SK-N-SH (cell line): ENCODE measurements at regions not wholly inside any gene's neighbourhood (a gene's known extent, or its start where the extent isn't known, plus 50 kb on each side); places are given as distances from the start of the nearest gene placed in this dataset.

Source experiments
- CTCF ChIA-PET: fragments of 300-600, 350-600 bp; formaldehyde crosslinking; extraction: SDS; loops from one replicate; lab custom pipeline; 2021; lab: Yijun Ruan, JAX
- POLR2A ChIA-PET: fragments of 350-600 bp; sonication (Branson Sonifier 250); formaldehyde crosslinking; extraction: SDS; loops from one replicate; lab custom pipeline; 2020; ENCODE audit warnings: antibody characterized with exemption, inconsistent platforms; lab: Yijun Ruan, JAX
- DNase-seq: peaks from one replicate; pipeline ENCODE4 v3.0.0; 2012
- H2AFZ ChIP-seq: fragments of 200-600 bp; sonication (generic); 2 replicates; pipeline ENCODE4 v1.8.1; 2016; ENCODE audit warnings: antibody characterized with exemption, mild to moderate bottlenecking, low read depth
- H3F3A ChIP-seq: fragments of 200-600 bp; sonication (generic); replicated peaks from 2 replicates; pipeline ENCODE3; 2016; ENCODE audit warnings: antibody characterized with exemption, mild to moderate bottlenecking; ENCODE audit not compliant: insufficient read depth
- H3K27ac ChIP-seq, 2 experiments: fragments of 200-500 bp in 1 of 2; fragments of 200-600 bp in 1 of 2; sonication (Bioruptor generic) in 1 of 2; sonication (generic), shearing (Covaris generic) in 1 of 2; 2 replicates each; pipeline versions ENCODE4 v1.5.1 to v1.6.1; 2014 to 2016; ENCODE audit warnings: low read depth in 2 of 2, inconsistent platforms in 1 of 2, low read length in 1 of 2, mild to moderate bottlenecking in 1 of 2, mixed read lengths in 1 of 2
- H3K27me3 ChIP-seq: fragments of 200-600 bp; sonication (generic), shearing (Covaris generic); 2 replicates; pipeline ENCODE4 v1.6.1; 2016; ENCODE audit warnings: mixed run types; ENCODE audit not compliant: insufficient read depth
- H3K36me3 ChIP-seq, 2 experiments: fragments of 200-500 bp in 1 of 2; fragments of 200-600 bp in 1 of 2; sonication (Bioruptor generic) in 1 of 2; sonication (generic) in 1 of 2; replicated peaks in 1 of 2; 2 replicates each; pipeline versions ENCODE3 to v1.5.1; 2014 to 2016; ENCODE audit warnings: low read length in 1 of 2, mild to moderate bottlenecking in 1 of 2; ENCODE audit not compliant: insufficient read depth in 2 of 2, control insufficient read depth in 1 of 2
- H3K4me1 ChIP-seq, 2 experiments: fragments of 200-500 bp in 1 of 2; fragments of 200-600 bp in 1 of 2; sonication (Bioruptor generic) in 1 of 2; sonication (generic), shearing (Covaris generic) in 1 of 2; 2 replicates each; pipeline versions ENCODE4 v1.5.1 to v1.6.1; 2014 to 2016; ENCODE audit warnings: low read depth in 1 of 2, low read length in 1 of 2, mixed run types in 1 of 2; ENCODE audit not compliant: insufficient read depth in 2 of 2, control insufficient read depth in 1 of 2
- H3K4me2 ChIP-seq: fragments of 200-600 bp; sonication (generic), shearing (Covaris generic); 2 replicates; pipeline ENCODE4 v1.6.1; 2017; ENCODE audit warnings: mixed run types
- H3K4me3 ChIP-seq, 2 experiments: fragments of 200-500 bp in 1 of 2; fragments of 200-600 bp in 1 of 2; sonication (Bioruptor generic) in 1 of 2; sonication (generic), shearing (Covaris generic) in 1 of 2; 2 replicates each; pipeline versions ENCODE4 v1.5.1 to v1.8.1; 2014 to 2016; ENCODE audit warnings: low read depth in 2 of 2, inconsistent platforms in 1 of 2, low read length in 1 of 2, mild to moderate bottlenecking in 1 of 2, mixed read lengths in 1 of 2, moderate library complexity in 1 of 2
- H3K79me2 ChIP-seq: fragments of 200-600 bp; sonication (generic); 2 replicates; pipeline ENCODE4 v1.8.1; 2017; ENCODE audit warnings: mild to moderate bottlenecking; ENCODE audit not compliant: insufficient read depth
- H3K9ac ChIP-seq: fragments of 200-600 bp; sonication (generic); 2 replicates; pipeline ENCODE4 v1.6.1; 2017; ENCODE audit warnings: mixed run types
- H3K9me2 ChIP-seq: fragments of 200-600 bp; sonication (generic); 2 replicates; pipeline ENCODE4 v1.6.1; 2017; ENCODE audit warnings: mixed run types
- H3K9me3 ChIP-seq: fragments of 200-600 bp; sonication (generic); 2 replicates; pipeline ENCODE4 v1.6.1; 2017; ENCODE audit warnings: mixed run types, mild to moderate bottlenecking, moderate library complexity
- H4K20me1 ChIP-seq: fragments of 200-600 bp; sonication (generic); 2 replicates; pipeline ENCODE4 v1.6.1; 2017; ENCODE audit warnings: mild to moderate bottlenecking, mixed run types; ENCODE audit not compliant: insufficient read depth
- CHD2 ChIP-seq: fragments of 150-350 bp; IDR thresholded peaks from 2 replicates; pipeline ENCODE4 v1.6.1; 2018; ENCODE audit warnings: low read length; ENCODE audit not compliant: partially characterized antibody
- ELF1 ChIP-seq: IDR thresholded peaks from 2 replicates; pipeline ENCODE4 v1.4.0; 2012
- EP300 ChIP-seq, 2 experiments: IDR thresholded peaks; 2 replicates each; pipeline versions ENCODE4 v1.4.0 to v1.6.1; 2012; ENCODE audit warnings: borderline replicate concordance in 1 of 2, low read depth in 1 of 2, low read length in 1 of 2
- FOSL2 ChIP-seq: IDR thresholded peaks from 2 replicates; pipeline ENCODE4 v1.4.0; 2012; ENCODE audit warnings: low read depth, mild to moderate bottlenecking, moderate library complexity, borderline replicate concordance
- GABPA ChIP-seq: IDR thresholded peaks from 2 replicates; pipeline ENCODE4 v1.4.0; 2012; ENCODE audit warnings: low read depth, mild to moderate bottlenecking
- NFIC ChIP-seq: IDR thresholded peaks from 2 replicates; pipeline ENCODE4 v1.4.0; 2012; ENCODE audit warnings: borderline replicate concordance
- POLR2AphosphoS5 ChIP-seq: IDR thresholded peaks from 2 replicates; pipeline ENCODE4 v1.6.1; 2012; ENCODE audit warnings: low read depth, low read length
- RAD21 ChIP-seq: IDR thresholded peaks from 2 replicates; pipeline ENCODE4 v1.6.1; 2012; ENCODE audit warnings: mild to moderate bottlenecking, low read length
- RCOR1 ChIP-seq: fragments of 150-350 bp; IDR thresholded peaks from 2 replicates; pipeline ENCODE4 v1.6.1; 2017; ENCODE audit warnings: antibody characterized with exemption, low read length
- RXRA ChIP-seq: IDR thresholded peaks from 2 replicates; pipeline ENCODE4 v1.4.0; 2012; ENCODE audit warnings: low read depth, mild to moderate bottlenecking, borderline replicate concordance
- SIN3A ChIP-seq: IDR thresholded peaks from 2 replicates; pipeline ENCODE4 v1.6.1; 2012; ENCODE audit warnings: low read depth, mild to moderate bottlenecking, low read length, moderate library complexity, borderline replicate concordance
- SMC3 ChIP-seq: IDR thresholded peaks from 2 replicates; pipeline ENCODE4 v1.6.1; 2012; ENCODE audit warnings: low read depth, low read length, improper control_type of control experiment
- YY1 ChIP-seq: IDR thresholded peaks from 2 replicates; pipeline ENCODE4 v1.4.0; 2012; ENCODE audit warnings: low read depth, mild to moderate bottlenecking
- whole genome bisulfite sequencing: methylation state at CpG from one replicate; pipeline ENCODE4 v1.1.6; 2017; ENCODE audit warnings: low lambda C conversion rate; 5-methylcytosine and 5-hydroxymethylcytosine counted together
- TF ChIP-seq, protein P1 (sequence below): IDR thresholded peaks from 2 replicates; pipeline ENCODE4 v1.6.1; 2012; ENCODE audit warnings: mild to moderate bottlenecking, low read depth, low read length, moderate library complexity
- TF ChIP-seq, protein P2 (sequence below): IDR thresholded peaks from 2 replicates; pipeline ENCODE4 v1.4.0; 2012; ENCODE audit warnings: low read depth

DNA sequence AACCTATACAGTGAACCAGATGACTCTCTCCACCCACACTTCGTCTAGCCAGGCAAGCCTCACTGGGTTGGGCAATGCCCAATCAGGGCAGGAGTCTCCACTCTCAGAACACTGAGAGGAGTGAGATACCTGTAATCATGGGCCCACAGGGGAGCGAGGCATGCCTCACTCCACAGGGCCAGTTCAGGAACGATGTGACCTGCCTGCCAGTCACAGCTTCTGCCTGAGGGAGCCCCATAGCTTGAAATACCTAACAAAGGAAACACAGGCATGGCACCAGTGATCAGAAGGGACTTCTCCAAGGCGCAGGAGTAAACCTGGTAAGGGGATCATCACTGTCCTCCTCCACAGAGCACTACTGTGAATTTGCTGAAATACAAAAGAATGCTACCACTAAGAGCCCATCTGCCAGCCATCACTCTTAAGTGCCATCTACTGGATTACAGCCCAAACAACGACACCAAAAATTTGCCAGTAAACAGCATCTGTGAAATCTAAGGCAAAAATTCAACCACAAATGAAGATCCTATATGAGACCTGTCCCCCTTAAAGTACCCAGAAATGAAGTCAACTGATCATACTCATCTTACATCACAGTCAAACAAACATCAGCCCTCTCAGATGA is 689.9 kb upstream of the SEMA6D start:
- no peaks in the 10 kb centered on the region for H4K20me1 ChIP-seq
- 38% methylated on average over 5 of the region's 5 CpGs for WGBS
- H3K4me1 ChIP-seq = no peaks in the 10 kb centered on the region; a peak in 1 of 4 replicates
- H2AFZ ChIP-seq = no peak overlapping the region
- no peak overlapping the region for H3K4me3 ChIP-seq
- H3K79me2 ChIP-seq = no peaks in the 10 kb centered on the region
- CTCF ChIA-PET = interaction anchor here (0.6 to 2.9 kb wide), 7 partner anchors 12 to 1237 kb away, joined by 3 to 17 read pairs (median 4); no protein-coding TSS in a partner anchor
- H3K4me2 ChIP-seq = no peak overlapping the region
- no peaks in the 10 kb centered on the region for H3K36me3 ChIP-seq
- peak; percentile 5 for DNase-seq
- POLR2A ChIA-PET = no interaction called here
- TF ChIP-seq YY1 (no peak), RCOR1 (no peak), FOSL2 (no peak), EP300 (IDR thresholded peaks at IDR 0.05; ENCODE audit: borderline replicate concordance in 1 of 2, low read depth in 1 of 2, low read length in 1 of 2) (no peak), CHD2 (no peak), GABPA (no peak), RAD21 (peak; percentile 71), SMC3 (peak; percentile 54; the same call in 1 of the 2 replicates), NFIC (no peak), RXRA (no peak), POLR2AphosphoS5 (no peak), ELF1 (no peak), SIN3A (no peak)
- TF ChIP-seq, protein P1, sequence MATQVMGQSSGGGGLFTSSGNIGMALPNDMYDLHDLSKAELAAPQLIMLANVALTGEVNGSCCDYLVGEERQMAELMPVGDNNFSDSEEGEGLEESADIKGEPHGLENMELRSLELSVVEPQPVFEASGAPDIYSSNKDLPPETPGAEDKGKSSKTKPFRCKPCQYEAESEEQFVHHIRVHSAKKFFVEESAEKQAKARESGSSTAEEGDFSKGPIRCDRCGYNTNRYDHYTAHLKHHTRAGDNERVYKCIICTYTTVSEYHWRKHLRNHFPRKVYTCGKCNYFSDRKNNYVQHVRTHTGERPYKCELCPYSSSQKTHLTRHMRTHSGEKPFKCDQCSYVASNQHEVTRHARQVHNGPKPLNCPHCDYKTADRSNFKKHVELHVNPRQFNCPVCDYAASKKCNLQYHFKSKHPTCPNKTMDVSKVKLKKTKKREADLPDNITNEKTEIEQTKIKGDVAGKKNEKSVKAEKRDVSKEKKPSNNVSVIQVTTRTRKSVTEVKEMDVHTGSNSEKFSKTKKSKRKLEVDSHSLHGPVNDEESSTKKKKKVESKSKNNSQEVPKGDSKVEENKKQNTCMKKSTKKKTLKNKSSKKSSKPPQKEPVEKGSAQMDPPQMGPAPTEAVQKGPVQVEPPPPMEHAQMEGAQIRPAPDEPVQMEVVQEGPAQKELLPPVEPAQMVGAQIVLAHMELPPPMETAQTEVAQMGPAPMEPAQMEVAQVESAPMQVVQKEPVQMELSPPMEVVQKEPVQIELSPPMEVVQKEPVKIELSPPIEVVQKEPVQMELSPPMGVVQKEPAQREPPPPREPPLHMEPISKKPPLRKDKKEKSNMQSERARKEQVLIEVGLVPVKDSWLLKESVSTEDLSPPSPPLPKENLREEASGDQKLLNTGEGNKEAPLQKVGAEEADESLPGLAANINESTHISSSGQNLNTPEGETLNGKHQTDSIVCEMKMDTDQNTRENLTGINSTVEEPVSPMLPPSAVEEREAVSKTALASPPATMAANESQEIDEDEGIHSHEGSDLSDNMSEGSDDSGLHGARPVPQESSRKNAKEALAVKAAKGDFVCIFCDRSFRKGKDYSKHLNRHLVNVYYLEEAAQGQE = no peak
- TF ChIP-seq, protein P2, sequence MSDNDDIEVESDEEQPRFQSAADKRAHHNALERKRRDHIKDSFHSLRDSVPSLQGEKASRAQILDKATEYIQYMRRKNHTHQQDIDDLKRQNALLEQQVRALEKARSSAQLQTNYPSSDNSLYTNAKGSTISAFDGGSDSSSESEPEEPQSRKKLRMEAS = no peak
- no peak overlapping the region for H3K27ac ChIP-seq
- H3K27me3 ChIP-seq = no peaks in the 10 kb centered on the region
- H3F3A ChIP-seq = no peaks in the 10 kb centered on the region
- no peak overlapping the region for H3K9ac ChIP-seq
- H3K9me2 ChIP-seq = no peaks in the 10 kb centered on the region
- no peaks in the 10 kb centered on the region for H3K9me3 ChIP-seq
